ENCODE measurements at regions not wholly inside any gene's neighbourhood (a gene's known extent, or its start where the extent isn't known, plus 50 kb on each side); places are given as distances from the start of the nearest gene placed in this dataset.
"Not testable (repeated sequence)": the region's sequence is repeated elsewhere in the genome, so short reads cannot be mapped to it uniquely, and the experiment has no call there.

DNA sequence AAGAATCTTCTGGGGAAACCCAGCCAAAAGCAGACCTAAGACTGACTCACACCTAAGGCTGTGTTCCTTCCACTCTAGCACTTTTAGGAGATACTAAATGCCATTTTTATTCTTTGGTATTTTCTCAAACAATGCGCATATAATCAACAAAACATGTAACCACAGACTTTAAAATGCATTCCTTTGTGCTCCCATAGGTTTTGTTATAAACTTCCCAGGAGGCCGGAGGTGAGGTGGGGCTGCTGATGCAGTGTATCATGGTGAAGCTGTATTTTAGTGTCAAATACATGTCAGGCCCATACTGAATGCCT is 155.2 kb downstream of the BTBD3 start:
- DNase-seq = no peak

DNA sequence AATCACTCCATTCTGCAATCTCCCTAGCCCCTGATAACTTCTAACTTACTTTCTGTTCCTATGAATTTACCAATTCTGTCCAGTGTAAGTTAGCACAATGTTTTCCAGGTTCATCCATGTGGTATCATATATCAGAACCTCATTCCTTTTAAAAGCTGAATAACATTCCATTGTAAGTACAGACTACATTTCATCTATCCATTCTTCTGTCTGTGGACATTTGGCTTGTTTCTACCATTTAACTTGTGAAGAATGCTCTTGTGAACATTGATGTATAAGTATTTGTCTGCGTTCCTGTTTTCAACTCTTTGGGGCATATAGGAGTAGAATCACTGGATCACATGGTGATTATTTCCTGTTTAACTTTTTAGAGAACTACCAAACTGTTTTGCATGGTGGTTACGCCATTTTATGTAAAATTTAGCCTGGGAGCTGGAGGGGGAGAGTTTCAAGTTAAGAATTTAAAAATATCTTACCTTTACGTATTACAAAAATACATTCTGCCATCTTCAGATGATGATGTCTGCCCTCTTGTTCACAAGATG is 156.5 kb downstream of the BTBD3 start:
- DNase-seq = no peak

DNA sequence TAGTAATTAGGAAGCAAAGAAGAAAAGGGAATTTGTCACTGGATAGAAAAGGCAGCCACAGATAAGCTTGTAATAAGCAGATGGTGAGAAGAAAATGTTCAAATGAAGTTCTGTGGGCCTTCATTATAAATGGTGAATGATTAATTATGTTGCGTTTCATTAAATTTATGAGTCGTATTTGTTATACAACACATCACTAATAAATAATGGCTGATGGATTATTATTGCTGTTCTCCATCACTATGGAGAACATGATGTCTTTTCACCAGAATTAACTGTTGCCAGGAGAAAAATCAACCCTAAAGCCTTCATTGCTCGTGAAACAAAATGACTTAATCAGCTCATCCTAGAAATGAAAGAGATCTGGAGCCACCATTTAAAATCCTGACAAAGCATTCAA is 158.5 kb downstream of the BTBD3 start:
- no peak for DNase-seq

DNA sequence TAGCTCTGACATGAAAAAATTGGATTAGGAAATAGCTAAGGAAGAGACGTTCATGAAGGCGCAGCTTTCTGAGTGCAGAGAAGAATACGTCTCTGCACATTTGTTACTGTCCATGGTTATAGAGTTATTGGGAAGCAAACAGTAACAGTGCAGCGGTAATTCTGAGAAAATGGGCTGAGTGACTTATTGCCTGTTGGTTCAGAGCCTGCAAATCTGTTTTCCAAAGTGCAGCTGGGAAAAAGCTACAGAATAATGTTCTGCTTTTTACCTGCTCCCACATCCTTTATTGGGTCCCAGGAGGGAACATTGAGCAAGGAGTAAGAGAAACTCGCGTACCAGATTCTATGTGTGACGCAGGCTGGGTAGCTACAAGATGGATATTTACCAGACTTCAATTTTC is 160.2 kb downstream of the BTBD3 start:
- no peak for DNase-seq

DNA sequence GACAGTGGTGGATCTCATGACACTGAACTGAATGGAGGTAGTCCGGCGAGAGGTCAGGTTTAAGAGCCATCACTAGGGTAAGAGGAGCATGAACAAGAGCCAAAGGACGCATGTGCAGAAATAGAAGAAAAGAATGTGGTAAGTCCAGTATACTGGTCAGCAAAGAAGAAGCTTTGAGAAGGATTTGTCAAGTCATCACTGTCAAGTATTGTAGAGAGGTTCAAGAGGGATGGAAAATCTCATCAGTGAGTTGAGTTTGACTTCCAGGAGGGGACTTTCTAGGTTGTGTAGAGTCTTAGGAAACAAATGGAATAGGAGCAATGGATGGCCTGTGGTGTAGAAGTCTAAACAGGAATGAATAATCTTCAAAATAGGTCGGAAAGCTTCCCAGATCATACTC is 161.8 kb downstream of the BTBD3 start:
- no peak for DNase-seq

DNA sequence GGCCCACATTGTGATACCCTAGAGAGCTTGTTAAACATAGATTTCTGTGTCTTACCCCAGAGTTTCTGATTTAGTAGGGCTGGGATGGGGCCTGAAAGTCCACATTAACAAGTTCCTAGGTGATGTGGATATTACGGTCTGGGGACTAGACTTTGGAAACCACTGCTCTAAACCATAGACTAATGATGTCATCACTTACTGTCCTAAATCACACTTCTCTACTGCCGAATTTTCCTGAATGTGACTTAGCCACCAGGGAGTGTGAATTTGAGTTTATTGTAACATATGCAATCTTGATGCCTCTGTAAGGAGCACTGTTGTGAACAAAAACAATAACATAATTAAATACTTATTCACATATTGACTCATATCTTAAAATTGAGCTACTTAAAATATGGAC is 165.6 kb downstream of the BTBD3 start:
- no peak for DNase-seq

DNA sequence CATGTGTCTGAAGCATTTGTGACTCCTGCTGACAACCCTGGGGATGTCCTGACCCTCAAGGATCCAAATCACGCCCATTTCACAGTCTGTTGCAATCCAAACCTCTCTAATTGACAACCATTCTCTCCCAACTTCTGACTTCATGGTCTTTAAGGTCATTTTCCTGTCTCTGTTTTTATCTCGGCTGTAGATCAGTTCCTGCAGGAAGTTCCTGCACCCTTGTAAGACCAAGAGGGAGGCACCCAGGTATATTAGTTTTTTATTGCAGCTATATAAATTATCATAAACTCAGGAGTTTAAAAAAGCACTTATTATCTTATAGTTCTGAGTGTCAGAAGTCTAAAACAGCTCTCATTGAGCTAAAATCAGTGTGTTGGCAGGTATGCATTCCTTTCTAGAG is 166.8 kb downstream of the BTBD3 start:
- DNase-seq = no peak

DNA sequence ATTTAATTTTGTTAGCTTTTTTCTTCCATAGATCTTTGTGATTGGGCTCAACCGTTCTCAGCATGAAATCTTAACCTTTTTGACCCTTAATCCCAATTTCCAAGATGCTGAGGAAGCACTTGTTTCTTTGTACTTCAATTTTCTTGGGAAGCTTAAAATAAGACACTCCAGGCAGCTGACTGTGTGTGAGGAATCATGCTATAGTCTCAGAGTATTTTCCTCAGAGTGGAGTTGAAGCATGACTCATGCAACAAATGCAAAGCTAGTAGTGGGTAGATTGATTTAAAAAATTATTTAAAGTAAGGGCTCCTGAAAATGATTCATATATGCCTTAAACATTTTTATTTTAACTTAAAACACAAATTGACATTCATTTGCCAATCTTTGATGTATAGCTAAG is 168.7 kb downstream of the BTBD3 start:
- DNase-seq = no peak

DNA sequence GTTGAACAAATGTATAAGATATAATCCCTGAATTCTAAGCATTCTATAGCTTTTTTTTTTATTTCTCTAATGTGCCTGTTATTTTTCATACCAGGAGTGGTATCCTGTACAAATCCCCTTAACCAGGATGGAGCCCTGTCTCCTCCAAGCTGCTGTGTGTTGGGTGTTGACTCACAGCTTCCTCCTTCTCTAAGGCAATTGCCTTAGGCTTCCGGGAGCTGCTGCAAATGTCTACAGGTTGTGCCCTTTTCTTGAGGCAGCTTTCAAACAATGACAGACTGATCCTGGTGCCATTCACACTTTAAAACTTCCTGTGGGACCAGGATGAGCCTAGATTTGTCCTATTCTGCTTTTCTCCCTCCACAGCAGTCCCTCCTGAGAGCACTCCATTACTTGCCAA is 173.2 kb downstream of the BTBD3 start:
- no peak for DNase-seq

DNA sequence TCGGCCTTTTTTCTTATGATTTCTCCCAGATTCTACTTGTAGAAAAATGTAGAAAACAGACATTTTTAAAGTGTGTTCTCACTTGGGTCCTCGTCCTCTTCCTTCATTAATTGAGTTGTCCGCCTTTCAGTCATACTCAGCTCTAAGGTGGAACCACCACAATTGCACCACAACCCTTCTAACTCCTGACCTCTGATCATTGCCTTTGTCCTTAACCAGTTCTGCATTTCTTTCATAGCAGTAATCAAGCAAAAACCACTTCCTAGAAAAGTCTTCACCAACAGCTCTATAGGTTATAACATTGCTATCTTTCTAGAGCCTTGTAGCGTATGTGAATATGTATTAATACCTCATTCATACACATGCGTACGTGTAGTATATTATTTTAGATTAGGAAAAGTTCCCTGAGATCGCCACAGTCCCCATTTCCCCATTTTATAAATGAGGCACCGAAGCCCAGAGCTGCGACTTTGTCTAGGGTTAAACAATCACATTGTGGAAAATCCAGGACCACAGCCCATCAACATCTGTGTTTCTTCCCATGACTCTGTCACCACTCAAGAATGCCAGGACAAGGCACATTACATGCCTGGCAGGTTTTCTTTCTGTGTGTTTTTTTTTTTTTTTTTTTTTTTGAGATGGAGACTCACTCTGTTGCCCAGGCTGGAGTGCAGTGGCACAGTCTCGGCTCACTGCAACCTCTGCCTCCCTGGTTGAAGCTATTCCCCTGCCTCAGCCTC is 175.5 kb downstream of the BTBD3 start:
- no peak for DNase-seq

DNA sequence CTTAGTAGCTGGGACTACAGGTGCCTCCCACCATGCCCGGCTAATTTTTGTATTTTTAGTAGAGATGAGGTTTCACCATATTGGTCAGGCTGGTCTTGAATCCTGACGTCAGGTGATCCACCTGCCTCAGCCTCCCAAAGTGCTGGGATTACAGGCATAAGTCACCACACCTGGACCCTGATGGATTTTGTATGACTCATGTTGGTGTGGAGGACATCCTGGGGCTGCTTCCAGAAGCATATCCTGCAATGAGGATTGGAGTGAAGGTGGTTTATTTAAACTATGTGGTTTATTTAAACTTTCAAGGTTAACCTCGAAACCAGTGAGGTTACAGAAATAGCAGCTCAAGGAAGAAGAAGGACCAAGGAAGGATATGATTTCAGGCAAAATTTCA is 176.1 kb downstream of the BTBD3 start:
- DNase-seq = not testable (repeated sequence)

DNA sequence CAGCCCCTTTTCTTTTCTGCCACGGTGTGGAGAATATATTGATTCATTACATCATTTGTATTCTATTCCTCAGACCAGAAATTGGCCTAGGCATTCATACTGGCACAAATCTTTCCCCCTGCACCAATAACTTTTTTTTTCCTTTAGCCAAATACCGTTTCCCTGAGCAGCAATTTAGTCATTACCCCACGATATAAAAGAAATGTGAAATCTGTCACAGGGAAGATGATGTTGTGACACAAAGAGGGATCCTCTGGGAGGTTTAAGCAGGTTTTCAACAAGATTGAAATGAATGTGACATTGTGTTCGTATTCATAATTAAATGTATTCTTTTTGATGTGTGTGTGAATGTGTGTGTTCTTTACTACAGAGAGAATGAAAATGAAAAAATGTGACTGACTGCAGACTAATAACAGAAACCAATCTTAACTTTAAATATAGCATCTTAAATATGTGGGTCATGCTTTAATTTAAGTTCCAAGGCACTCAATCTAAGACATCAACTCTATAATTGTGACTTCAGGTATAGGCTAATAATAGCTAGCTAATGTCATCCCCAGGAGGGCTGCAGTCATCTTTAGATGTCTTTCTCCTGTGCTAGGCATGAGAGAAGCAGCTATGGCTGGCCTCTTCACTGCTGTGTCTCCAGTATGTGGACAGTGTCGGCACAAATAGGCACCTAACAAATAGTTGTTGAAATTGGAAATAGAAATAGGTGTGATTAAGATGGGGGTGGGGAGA is 177.7 kb downstream of the BTBD3 start:
- DNase-seq = no peak

DNA sequence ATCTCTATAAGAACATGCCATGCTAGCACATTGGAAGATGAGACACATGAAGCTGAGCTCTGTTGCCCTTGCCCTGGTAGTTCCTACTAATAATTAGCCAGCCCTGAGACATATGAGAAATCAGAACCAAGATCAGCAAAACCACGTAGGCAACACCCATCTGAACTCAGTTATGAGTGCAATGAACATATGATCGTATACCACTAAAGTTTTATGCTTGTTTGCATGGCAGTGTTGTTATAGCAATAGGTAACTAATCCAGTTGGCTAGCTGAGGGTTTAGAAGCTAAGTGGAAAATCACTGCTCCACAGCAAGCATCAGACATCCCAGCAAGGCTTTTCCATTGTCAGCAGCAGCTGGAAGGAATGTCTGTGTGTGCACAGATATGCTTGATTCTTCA is 180.7 kb downstream of the BTBD3 start:
- DNase-seq = no peak

DNA sequence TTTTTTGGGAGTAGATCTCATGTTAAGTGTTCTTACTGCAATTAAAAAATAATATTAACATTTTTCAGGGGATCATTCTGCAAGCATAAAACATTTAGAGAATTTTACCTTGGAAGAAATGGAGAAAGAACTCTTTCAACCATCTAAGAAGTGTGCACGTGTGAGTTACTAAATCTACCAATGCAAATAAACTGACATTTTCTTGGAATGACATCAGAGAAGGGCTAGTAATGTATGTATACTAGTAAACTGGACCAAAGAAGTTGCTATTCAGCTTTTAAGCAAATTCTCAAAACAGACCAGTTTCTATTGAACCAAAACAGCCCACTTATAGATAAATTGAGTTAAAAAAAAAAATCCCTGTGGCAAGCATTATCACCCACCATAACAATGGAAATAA is 191.2 kb downstream of the BTBD3 start:
- DNase-seq = no peak

DNA sequence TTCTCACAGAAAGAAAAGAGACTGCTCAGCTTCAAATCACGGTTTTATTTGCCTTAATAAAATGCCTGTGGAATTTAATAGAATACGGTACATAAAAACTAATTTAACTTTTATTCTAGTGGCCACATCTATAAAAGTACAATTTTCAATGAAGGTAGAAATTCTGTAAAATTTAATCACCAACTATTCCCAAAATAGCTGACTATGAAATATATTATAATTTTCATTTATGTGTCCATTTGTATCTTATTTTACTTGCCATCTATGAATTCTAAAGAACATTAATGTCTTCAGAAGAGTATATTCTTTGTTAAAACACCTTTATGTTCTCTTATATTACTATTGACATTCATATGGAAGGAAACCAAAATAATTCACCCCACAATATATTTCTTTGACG is 192.6 kb downstream of the BTBD3 start:
- DNase-seq = no peak

DNA sequence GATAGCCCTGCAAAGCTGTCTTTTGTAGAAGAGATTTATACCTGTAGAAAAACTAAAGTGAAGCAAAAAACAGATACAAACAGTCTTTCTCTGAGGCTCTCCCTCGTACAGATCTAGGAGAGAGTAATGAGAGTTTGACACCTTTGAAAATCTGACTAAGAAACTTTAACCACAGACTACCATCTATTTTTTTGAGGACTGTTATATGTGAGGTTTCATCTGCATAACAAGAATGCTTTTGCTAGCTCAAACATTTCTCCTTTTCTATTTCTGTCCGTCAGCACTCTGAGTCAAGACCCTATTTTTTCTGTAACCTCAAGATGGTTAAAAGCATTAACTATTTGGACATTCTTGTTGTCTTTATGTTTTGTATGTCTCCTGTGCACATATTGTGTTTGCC is 193.0 kb downstream of the BTBD3 start:
- no peak for DNase-seq

DNA sequence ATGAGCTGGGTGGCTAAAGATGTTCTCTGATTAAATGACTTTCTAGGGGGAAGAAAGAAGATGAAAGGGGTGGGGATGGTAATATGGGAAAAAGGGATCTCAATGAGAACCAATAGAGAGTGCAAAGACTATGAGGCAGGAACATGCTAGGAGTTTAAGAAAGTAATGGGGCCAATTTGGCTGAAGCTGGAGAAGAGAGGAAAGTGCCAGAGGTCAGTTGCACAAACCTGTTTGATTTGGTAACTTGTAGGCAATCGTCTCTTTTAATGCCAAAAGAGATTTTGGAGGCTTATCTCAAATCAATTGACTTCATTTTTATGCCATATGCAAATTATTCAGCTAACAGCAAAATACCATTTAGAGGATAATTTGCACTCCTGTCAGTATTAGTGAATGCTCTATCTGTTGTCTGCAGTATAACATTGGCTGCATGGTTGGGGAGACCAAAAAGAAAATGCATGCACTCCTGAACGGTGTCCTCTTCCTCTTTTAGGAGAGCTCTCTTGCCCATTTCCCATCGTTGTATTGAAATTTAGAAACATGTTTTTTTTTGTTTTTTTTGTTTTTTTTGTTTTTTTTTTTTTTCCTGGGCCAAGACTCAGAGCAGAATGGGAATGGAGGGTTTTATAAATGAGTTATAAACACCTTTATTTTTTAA is 193.9 kb downstream of the BTBD3 start:
- DNase-seq = no peak

DNA sequence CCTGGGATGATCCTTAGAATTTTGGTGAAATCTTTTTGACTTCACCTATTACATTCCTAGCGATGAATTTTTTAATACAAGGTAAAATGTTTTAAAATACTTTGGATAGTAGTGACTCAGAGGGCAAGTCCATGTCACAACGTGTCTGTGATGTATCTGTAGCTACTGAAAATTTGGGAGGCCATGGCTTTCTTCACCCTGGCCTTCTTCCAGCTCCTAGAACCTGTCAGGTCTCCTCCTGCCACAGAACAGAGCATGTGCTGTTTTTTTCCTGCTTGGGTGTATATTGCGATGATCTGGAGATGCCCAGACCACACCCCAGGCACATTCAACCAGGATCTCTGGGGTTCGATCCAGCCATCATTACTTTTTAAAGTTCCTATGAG is 194.4 kb downstream of the BTBD3 start:
- no peak for DNase-seq

DNA sequence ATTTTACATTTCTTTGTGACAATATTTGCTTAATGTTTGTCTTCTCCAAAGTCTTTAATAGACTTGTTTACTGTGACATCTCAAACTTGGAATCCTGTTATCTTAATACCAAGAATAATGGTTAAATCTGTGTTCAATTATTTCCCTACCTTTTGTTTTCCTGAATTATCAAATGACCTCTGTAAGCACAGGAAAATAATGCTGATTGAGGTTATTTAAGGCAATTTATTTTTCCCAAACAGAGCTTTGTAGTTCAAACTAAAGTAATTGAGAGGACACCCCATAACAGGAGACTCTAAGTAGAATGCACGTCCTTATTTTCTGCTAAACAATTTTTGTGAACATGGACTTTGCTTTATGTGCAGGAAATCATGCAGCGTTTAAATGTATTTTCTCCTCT is 195.0 kb downstream of the BTBD3 start:
- no peak for DNase-seq

DNA sequence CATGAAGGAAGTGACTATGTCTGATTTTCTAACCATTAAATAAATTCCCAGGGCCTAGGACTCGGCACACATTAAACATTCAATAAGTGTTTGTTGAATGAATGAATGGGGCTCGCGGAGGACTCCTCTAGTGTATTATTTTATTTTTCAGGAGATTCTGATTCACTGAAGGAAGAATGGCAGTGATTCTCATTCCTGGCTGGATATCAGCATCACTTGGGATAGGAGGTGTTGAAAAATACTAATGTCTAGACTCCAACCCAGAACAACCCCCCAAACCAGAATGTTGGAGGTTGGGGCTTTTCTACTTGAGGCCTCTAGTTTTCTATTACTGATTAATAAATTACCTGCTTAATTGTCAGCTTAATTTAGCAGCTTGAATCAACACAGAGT is 195.4 kb downstream of the BTBD3 start:
- no peak for DNase-seq

DNA sequence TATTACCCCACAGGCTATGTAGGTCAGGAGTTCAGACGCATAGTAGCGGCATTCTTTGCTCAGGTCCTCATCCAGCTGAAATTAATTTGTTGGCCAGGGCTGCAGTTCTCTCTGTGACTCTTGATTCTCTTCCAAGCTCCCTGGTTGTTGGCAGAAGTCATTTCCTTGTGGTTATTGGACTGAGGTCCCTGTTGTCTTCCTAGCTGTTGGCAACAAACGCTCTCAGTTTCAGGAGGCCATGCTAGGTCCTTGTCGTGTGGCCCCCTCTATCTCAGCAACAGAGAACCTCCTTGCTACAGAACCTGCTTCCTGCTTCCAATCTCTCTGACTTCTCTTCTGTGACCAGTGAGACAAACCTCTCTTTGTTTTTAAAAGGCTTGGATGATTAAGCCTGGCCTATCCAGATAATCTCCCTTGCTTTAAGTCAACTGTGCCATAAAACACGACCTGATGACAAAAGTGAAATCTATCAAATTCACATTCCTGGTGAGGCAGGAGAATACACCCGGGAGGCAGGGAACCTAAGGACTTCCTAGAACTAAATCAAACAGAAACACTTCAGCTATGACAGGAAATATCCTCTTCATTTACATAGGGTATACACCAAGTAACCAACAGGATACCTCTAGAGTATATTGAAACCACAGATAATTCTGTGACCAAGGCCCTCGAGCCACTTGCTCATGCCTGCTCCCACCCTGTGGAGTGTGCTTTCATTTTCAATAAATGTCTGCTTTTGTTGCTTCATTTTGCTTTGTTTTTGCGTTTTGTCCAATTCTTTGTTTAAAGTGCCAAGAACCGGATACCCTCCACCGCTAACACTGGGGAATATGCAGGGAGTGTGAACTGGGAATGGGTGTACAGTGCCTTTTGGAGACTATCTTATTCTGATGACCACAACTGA is 196.0 kb downstream of the BTBD3 start:
- peak; percentile 72 for DNase-seq

DNA sequence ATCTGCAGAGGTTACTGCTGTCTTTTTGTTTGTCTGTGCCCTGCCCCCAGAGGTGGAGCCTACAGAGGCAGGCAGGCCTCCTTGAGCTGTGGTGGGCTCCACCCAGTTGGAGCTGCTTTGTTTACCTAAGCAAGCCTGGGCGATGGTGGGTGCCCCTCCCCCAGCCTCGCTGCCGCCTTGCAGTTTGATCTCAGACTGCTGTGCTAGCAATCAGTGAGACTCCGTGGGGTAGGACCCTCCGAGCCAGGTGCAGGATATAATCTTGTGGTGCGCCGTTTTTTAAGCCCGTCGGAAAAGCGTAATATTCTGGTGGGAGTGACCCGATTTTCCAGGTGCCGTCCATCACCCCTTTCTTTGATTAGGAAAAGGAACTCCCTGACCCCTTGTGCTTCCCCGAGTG is 211.4 kb downstream of the BTBD3 start:
- not testable (repeated sequence) for DNase-seq

DNA sequence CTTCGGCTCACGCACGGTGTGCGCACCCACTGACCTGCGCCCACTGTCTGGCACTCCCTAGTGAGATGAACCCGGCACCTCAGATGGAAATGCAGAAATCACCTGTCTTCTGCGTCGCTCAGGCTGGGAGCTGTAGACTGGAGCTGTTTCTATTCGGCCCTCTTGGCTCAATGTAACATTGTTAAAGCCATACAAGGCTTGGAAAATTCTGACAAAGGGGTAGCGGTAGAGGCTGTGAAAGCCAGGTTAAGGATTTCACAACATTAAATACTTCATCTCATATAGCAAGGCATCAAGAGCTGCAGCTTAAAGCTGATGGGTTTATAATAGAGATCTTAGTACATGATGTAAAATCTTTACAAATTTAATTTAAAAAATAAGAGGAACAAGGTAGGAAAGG is 211.8 kb downstream of the BTBD3 start:
- not testable (repeated sequence) for DNase-seq
